ENCODE measurements at regions not wholly inside any gene's neighbourhood (a gene's known extent, or its start where the extent isn't known, plus 50 kb on each side); places are given as distances from the start of the nearest gene placed in this dataset.

DNA sequence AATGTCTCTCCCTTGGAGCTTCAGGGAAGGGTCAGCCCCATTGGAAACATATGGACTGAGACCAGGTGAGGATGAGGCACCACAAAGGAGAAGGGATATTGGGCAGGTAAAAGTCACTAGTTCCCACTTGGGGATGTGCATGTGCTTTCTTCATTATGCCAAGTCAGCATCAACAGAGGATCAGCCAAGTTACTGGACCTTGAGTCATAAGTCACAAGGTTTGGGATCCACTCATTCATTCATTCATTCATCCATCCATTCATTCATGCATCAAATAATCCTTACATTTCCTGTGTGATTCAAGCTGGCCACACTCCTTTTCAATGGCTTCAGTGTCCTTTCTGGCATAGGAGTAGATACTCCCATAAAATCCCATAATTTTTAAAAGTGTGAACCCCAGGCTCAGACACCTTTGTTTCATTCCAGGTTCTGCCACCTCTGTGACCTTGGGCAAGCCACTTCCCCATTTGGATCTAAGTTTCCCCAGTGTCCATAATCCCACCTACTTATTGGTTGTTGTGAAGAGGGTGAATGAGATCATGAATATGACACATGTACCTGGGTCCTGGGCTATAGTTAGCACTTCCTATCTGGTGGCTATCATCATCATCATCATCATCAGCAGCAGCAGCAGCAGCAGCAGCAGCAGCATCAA lies 162.1 kb upstream of the LHX5 start:
- DNase-seq: no peak
- intact Hi-C loops (cut with DNase I): no loop called here

DNA sequence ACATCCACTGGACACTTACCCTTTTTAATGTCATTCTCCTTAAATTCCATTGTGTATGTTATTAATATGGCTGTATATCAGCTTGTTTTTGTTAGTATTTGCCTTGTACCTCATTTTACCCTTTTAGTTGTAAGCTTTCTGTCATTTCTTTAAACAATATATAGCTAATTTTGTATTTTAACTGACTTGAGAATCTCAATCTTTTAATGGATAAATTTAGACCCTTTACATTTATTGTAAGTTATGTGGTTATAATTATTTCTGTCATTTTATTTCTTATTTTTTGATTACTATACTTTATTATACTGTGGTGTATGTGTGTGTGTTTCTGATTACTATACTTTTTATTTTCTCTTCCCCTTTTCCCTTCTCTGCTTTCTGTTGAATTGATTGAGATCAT lies 159.0 kb upstream of the LHX5 start:
- intact Hi-C loops (cut with DNase I): no loop called here
- DNase-seq: no peak

DNA sequence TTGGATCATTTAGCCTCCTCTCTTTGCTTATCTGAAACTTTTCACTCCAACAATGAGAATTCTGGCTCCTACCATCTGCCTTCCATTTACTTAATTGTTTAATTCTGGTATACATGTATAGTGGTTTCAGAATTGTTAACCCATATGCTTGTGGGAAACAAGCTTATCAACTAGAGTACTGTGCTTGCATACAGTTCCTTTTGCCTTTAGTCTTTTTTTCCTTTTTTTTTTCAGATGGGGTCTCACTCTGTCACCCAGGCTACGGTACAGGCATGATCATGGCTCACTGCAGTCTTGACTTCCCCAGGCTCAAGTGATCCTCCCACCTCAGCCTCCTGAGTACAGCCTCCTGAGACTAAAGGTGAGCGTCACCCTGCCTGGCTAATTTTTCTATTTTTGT lies 153.8 kb upstream of the LHX5 start:
- DNase-seq: no peak
- intact Hi-C loops (cut with DNase I): no loop called here

DNA sequence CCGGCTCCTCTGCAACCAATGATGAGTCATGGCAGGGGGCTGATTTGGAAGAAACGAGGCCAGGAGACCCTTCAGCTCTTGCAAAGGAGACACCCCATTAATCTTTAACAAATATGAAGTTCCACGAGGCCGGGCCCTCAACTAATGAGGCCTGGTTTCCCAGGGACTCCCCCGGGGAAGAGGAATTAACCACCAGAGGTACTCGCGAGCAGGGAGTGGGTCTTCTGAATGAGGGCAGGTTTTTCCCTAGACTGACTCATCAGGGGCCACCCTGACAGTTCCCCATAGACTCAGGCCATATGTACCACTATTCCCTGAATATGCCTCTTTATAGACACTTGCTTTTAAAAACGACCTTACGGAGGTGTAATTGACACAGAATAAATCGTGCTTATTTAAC lies 150.7 kb upstream of the LHX5 start:
- intact Hi-C loops (cut with DNase I): no loop called here
- no peak for DNase-seq

DNA sequence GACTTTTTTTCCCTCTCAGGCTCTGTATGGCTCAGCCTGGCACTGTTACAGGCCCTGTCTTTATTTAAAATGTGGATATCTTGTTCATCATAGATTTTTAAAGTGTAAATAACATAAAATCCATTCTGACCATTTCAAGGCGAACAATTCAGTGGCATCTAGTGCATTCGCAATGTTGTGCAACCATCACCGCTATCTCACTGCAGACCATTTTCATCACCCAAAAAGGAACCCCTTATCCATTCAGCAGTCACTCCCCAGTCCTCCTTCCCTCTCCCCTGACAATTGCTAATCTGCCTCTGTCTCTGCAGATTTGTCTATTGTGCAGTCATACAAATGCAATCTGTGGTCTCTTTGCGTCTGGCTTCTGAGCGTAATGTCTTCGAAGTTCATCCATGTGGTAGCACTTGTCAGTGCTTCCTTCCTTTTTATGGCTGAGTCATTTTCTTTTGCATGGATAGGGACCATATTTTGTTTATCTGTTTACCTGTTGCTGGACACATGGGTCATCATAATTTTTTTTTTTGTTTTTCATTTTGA lies 148.8 kb upstream of the LHX5 start:
- DNase-seq: no peak
- intact Hi-C loops (cut with DNase I): no loop called here

DNA sequence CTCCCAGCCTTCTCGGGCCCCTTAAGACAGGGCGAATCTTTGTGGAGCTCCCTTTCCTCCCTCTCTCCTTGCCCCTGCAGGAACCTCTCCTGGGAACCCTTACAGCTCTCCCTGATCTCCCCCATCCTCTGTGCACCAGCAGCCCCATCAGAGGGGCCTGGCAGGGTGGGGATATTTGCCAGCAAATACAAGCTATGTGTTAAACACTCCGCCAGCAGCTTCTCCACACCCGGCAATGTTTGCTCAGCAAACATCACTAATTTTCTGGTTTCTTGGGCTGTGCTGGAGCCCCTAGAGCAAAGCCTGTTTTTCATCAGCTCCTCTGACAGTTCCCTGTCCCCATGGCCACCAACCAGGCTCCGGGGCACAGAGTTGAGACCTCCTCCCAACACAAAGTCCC lies 147.5 kb upstream of the LHX5 start:
- intact Hi-C loops (cut with DNase I): no loop called here
- no peak for DNase-seq

DNA sequence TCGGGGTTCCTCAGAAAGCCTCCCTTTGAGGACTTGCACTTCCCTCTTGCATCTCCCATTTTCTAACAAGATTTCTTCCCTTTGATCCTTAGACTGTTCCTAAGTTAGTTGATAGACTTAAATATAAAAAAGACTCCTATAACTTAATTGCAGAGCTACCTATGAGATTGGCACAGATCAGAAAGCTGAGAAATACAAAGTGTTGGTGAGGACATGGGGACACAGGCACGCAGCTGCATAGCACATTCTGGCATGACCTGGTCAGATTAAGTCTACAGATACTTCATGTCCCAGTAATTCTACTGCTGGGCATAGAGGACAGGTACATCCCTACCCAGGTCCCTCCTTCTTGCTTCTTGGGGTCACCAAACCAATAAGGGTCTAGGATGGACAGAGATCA lies 141.7 kb upstream of the LHX5 start:
- intact Hi-C loops (cut with DNase I): no loop called here
- DNase-seq: no peak

DNA sequence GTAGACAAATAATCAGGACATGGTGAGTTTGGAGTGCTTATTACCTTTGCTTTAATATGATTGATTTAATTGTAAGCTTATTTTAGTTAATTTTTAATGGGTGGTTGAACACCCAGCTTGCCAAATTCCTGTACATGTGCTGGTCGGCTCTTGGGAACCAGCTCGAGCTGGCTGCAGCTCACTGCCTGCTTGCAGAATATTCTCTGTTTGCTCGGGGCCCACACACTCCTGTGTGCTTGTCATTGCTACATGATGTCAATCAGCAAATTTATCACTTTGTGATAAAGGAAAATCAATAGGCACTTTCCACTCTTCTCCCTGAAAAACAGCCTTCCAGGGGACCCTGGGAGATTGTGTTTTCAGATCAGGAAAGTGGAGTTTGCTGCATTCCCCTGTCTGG lies 141.1 kb upstream of the LHX5 start:
- no peak for DNase-seq
- intact Hi-C loops (cut with DNase I): no loop called here

DNA sequence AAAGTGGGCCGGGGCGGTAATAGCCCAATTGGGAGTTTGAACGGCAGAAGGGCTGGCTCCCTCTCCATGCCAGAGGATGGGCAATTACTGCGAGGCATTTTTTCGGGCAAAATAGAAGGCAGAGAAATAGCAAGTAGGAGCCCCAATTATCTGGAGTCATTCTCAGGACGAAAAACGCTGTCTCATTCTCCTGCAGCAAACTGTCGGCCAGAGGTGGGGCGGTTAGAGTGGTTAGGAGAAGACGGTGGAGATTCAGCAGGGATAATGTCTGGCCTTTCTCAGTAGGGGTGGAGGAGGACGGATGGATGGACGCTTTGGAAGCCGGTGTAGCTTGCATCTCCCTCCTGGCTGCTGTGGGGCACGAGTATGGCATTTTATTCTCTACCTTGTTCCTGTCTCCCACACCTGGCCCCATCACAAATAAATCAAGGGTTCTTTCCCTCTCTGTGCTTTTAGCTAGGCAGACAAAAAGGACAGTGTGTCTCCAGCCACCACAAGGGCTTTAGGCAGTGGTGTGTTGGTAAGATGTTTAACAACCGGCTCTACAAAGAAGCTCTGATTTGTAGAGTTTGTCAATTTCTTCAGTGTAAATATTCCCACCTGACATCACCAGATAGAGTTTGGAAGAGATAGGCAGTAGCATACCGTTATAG lies 140.5 kb upstream of the LHX5 start:
- no peak for DNase-seq
- intact Hi-C loops (cut with DNase I): no loop called here

DNA sequence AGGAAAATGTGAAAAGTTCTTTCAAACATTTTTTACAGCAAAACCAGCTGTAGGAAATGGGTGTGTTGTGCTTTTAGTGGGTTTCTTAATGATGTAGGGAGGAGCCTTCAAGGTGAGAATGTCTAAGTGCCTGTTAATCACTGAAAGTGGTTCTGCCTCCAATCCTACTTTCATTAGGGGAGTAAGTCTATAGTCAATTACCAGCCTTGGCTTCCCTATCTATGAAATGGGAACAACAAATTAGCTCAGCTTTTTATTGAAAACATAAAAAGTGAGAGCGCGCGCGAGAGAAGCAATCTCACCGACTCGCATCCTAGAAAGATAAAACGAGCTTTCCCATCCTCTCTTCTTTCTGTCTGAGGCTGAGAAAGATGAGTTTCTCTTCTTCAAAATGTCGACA lies 140.0 kb upstream of the LHX5 start:
- no peak for DNase-seq
- intact Hi-C loops (cut with DNase I): no loop called here

DNA sequence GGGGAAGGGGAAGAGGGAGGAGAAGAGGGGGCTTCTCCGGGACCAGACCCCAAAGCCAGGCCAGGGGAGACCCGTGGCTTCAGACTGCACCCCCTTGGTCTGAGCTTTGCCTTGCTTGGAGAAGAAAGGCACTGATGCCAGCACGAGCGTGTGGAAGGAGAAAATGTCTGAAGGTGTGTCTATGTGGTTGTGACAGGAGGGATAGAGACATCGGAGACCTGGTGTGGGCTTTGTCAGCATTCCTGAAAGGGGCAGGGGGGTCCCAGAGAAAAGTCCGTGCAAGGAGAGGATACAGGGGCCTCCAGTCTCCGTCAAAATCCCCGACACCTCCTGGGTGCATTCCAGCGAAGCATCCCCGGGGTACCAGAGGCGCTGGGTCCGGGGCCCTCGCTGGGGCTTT lies 139.0 kb upstream of the LHX5 start:
- intact Hi-C loops (cut with DNase I): no loop called here
- DNase-seq: no peak

DNA sequence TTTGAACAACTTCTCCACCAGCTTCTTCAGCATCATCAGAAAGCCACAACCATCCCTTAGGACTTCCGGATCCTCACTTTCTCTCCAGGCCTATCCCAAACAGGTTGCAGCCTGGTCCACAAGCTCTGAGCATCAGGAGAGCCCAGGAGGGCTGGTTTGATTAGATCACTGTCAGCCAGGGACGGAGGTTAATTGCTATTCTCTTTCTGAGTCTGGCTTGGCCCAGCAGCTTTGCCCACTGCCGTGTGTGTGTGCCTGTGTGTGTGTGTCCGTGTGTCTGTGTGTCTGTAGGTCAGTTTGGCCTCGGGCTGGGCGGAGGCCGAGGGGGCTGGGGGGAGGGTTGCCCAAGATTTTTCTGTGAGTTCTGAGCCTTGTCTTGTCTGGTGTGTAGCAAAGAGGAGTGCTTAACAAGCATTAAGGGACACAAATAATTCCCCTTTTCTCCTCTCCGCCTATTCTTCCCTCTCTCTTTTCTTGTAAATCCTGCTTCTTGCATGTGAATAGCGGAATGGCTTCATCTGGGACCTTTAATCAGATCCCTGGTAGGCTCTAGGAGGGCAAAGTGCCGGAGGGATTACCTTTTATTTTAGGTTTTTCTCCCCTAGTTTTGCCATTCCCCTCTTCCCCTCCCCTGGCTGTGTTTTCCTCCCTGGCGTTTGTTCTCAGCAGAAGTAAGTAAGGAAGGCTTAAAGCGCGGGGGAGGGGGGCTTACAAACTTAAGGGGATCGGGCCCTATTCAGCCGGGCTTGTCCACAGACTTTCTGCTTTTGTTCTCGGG lies 138.2 kb upstream of the LHX5 start:
- intact Hi-C loops (cut with DNase I): no loop called here
- DNase-seq: no peak

DNA sequence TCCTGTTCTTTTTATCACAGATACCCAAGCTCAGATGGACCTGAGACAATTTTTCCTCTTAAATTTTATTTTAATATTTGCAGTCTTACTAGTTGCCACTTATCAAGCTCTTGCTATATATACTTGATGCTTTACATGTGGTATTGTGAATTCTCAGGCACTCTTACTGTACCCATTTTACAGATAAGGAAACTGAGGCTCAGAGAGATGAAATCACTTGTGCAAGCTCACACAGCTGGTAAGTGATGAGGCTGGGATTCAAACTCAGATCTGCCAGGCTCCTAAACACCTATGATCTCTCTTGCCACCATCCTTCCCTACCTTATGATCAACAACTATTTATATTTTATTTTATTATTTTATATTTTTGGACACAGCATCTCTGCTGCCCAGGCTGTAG lies 133.0 kb upstream of the LHX5 start:
- DNase-seq: no peak
- intact Hi-C loops (cut with DNase I): no loop called here

DNA sequence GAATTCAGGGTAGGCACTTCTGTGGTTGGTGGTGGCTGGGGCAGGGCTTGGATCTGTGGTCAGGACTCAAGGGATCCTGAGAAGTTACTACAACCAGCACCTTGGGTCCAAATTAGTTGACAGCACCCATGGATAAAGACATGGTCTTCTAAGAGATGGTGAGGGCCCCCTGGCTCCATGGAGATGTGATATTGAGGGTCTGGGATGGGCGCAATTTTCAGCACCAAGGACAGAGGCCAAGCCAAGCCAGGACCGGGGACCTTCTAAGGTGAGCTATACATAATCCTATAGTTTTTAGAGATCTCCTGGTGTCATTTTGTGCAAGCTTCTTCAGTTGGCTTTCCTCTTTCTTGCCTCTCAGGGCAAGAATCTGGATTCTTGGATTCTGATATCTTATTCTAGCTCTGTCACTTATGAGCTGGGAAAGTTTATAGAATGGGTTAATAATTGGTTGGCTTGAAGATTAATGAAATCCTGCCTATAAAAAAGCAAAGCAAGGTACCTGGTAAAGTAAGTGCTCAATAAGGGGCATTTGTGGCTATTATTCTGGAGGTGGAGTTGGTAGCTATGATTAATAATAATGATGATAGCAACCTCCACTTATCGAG lies 130.1 kb upstream of the LHX5 start:
- intact Hi-C loops (cut with DNase I): no loop called here
- DNase-seq: no peak

DNA sequence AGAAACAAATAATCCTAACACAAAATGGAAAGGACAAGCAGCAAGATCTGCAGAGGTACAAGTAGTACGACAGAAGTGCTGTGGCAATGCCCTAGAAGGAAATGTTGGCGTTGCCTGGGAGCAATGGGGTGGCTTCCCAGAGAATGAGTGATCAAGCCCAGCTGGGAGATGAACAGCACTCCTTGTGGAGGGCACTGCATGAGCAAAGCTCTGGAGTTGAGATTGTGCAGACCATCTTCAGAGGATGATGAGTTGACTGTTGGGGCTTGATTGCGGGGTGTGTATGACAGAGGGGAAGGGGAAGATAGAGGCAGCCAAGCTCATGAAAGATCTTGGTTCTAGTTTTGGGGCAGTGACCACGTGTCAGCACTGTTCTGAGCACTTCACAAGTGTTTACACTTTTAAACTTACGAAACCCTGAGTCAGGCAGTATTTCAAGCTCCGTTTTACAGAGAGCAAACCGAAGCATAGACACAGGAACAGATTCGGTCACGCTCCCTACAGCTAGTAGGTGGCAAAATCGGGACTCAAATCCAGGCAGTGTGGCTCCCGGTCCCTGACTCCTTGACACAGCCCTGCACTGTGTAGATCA lies 127.2 kb upstream of the LHX5 start:
- intact Hi-C loops (cut with DNase I): no loop called here

DNA sequence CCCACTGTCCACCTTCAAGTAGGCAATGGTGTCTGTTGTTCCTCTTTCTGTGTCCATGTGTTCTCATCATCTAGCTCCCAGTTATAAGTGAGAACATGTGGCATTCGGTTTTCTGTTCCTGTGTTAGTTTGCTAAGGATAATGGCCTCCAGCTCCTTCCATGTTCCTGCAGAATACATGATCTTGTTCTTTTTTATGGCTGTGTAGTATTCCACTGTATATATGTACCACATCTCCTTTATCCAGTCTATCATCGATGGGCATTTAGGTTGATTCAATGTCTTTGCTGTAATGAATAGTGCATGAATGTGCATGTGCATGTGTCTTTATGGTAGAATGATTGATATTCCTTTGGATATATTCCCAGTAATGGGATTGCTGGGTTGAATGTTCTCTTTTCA lies 123.3 kb upstream of the LHX5 start:
- DNase-seq: no peak
- intact Hi-C loops (cut with DNase I): no loop called here

More for the DNA sequence above, 127.2 kb upstream of the LHX5 start:
- no peak for DNase-seq

DNA sequence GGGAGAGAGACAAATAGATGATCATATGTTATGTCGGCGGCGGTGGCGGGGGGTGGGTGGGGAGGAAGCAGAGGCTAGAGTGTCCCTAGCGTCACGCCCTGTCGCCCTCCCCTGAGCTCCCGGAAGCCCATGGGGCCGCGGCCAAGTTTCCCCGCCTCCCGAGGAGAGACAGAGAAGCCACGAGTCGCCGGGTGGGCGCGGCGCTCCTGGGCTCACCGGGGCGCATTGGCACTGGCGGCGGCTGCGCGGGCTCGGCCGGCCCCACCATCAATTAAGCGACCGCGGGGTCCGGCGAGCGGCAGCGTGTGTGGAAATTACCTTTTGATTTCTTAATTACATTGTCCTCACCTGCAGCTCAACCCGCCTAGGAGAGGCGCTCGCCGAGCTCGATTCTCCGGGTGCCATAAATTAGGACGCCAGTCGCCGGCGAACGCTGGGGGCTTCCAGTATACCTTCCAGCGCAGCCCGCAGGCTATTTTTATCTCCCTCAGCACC lies 119.9 kb upstream of the LHX5 start:
- DNase-seq: no peak

DNA sequence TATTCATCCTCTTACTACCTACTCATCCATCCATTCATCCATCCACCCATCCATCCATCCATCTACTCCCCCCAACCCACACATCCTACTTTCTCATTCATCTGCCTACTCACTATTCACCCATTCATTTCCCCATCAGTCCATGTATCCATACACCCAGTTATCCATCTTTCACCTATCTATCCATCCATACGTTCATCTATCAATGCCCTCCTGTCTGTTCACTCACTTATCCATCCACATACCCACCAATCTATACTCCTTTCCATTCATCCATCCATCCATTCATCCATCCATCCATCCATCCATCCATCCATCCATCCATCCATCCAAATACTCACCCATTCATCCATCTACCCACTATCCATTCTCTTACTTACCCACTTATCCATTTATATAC lies 117.8 kb upstream of the LHX5 start:
- intact Hi-C loops (cut with DNase I): no loop called here
- DNase-seq: no peak

More for the DNA sequence above, 119.9 kb upstream of the LHX5 start:
- intact Hi-C loops (cut with DNase I): no loop called here

DNA sequence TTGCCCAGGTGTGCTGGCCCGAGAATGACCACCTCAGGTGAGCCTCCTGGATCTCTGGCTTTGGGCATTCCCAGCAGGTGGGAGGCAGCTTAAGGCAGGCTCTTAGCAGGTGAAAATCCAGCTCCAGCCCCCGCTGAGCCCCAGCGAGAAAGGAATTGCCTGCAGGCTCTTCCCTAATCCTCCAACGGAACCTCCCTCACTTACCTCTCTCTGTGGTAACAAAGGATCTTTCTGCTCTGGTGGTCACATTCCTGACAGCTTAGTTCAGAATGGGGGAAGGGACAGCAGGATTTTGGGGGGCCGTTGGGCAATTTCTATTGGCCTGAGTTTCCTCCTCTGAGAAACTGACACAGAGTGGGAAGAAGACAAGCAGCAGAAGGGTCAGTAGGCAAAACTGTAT lies 116.0 kb upstream of the LHX5 start:
- intact Hi-C loops (cut with DNase I): no loop called here
- DNase-seq: no peak

DNA sequence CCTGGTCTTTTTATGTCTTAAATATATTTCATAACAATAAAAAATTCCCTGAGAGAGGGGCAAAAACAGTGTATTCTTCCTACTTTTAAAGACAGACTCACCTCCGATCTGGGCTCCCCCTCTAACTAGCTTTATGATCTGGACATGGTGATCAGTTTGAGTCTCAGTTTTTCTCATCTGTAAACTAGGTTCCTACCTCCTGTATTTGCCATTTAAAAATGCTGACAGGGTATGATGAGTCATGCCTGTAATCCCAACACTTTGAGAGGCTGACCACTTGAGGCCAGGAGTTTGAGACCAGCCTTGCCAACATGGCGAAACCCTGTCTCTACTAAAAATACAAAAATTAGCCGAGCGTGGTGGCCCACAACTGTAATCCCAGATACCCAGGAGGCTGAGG lies 114.8 kb upstream of the LHX5 start:
- intact Hi-C loops (cut with DNase I): no loop called here
- DNase-seq: no peak

All from posterior cingulate gyrus (tissue), 11 donors.